GM19025 (cell line): ENCODE measurements at regions not wholly inside any gene's neighbourhood (a gene's known extent, or its start where the extent isn't known, plus 50 kb on each side); places are given as distances from the start of the nearest gene placed in this dataset.
A peak's percentile ranks its signal among the peaks of the same experiment; 100 is the strongest.

Source experiments
- ATAC-seq: cut with Tn5 transposase; IDR thresholded peaks from one replicate; pipeline ENCODE4 v1.9.1; 2021; ENCODE audit warnings: mild to moderate bottlenecking, low read depth, moderate library complexity; ENCODE audit not compliant: unreplicated experiment

DNA sequence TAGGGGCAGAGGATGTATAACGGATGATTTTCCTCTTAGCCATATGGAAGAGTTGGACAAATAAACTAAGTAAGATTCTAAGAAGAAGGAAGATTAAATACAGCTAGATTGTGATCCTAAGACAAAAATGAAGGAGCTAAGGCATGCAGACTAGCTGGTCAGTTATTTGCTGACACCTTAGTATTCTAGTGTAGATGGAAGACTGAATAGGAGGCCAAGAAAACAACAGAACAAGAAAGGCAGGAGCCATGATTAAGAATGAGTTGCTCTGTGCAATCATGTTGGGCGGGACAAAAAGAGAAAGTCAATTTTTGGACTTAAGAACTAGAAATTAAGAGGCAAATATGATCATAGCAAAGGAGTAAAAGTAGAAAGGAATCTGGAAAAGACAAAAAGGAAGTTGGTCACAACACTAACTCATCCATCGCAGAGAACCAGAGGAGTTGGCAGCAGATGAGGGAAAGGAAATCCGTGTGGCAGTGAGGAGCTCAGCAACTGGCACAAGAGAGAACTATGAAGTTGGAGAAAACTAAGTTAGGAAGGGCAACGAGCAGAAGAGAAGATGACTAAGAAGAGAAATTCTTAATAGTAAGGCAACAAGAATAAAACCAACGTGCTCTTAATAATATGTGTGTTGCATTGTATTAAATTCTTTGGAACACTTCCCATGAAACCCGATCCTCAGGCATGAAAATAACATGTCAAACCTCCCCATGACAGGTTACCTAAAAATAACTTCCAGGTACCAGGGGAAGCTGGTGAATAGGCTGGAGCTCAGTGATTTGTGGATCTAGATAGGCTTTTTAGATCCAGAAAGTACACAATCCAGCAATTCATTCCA lies 234.4 kb downstream of the LTN1 start:
- no peak for ATAC-seq

DNA sequence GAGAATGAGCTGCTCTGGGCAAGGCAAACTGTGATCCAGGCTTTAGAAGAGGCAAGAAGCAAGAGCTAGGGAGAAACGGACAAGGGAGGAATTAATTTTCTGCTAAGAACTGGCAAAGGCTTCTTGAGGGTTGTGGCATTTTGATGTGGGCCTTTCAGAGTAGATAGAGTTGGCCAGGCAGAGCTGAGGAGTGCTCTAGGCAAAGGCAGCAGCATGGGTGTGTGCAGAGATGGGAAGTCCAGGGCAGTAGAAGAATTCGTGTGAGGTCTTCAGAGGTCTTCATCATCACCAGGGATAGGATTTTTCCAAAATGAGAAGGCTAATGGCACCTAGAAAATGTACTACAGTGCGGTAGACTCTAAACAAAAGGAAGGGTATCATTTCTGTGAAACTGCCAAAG lies 237.8 kb downstream of the LTN1 start:
- ATAC-seq: no peak

- no peak for ATAC-seq
These were observed 238.5 kb downstream of the LTN1 start for GRCh38 chr21:28754127-28754611.

GRCh38 chr21:28752131-28752530 lies 240.5 kb downstream of the LTN1 start:
- ATAC-seq: no peak

- ATAC-seq: no peak
These were observed 241.5 kb downstream of the LTN1 start for GRCh38 chr21:28751176-28751575.

DNA sequence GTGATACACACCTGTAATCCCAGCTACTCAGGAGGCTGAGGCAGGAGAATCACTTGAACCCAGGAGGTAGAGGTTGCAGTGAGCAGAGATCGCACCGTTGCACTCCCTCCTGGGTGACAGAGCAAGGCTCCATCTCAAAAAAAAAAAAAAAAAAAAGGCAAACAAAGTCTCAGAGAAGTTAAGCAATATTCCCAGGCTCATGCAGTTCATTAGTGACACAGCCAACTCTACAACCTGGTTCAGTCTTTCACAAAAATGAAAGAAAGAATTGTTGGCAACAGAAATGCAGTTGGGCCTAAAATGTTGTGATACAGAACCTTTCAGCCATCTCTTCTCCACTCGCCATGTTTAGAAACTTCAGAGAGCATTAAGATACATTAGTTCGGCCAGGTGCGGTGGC lies 242.1 kb downstream of the LTN1 start:
- ATAC-seq: no peak

- no peak for ATAC-seq
These were observed 243.1 kb downstream of the LTN1 start for GRCh38 chr21:28749536-28749935.

DNA sequence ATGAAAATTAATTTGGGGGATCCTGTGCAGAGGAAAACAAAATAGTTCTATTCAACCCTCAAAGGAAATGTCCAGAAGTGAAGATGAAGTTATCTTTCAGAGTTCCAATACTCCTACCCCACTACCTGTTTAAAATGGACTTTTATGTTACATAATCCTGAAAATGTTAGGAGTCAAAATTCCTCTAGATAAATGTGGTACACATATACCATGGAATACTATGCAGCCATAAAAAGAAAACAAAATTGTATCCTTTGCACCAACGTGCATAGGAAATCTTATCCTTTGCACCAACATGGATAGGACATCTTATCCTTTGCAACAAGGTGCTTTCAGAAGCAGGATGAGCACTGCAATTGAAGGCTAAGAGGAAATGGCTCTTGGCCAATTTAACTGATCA lies 245.2 kb downstream of the LTN1 start:
- no peak for ATAC-seq

DNA sequence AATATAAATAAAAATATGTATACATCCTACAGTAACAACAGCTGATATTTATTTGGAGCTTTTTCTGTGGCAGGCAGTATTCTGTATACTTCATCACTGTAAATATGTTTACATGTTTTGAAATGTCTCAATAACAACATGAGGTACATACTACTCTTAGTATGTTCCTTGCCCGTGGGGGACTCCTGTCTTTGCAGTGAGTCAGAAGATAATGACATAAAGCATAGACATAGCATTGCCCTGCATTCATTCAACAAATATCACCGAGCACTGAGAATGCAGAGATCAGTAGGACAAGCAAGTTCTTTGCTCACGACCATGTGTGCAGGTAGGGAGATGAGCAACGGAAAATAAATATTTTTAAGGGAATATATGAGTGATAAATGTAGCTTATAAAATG lies 246.5 kb downstream of the LTN1 start:
- ATAC-seq: no peak

GRCh38 chr21:28745131-28746016 lies 247.3 kb downstream of the LTN1 start:
- peak; percentile 71 for ATAC-seq

DNA sequence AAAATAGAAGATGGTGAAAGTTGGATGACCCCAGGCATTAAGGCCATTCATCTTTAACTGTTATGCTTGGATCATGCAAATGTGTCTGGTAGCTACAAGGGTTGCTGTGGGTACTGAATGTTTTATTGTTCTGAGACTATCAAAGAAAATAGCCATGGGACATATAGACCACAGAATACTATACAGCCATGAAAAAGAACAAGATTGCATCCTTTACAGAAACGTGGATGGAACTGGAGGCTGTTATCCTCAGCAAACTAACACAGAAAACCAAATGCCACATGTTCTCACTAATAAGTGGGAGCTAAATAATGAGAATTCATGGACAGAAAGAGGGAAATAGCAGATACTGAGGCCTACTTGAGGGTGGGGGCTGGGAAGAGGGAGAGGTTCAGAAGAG lies 249.0 kb downstream of the LTN1 start:
- no peak for ATAC-seq

DNA sequence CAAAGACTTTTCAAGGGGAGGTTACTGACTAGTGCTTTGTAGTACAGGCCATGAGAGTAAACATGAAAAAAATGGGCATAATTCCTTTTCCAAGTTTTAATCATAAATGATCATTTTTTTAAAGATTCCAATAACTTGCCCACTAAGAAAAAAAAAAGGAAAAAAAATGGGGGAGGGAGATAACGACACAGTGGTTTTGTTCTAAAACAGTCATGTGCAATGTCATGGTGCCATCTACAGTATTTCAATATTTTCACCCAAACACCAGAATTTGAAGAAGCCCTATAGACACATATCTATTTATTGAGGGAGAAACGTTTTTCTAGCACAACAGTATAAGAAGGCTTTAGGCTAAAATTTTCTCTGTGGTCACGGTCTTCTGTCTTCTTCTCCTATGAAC lies 250.2 kb downstream of the LTN1 start:
- no peak for ATAC-seq

- ATAC-seq: no peak
These were observed 252.6 kb downstream of the LTN1 start for GRCh38 chr21:28740125-28740524.

- no peak for ATAC-seq
These were observed 253.8 kb downstream of the LTN1 start for GRCh38 chr21:28738882-28739281.

GRCh38 chr21:28738420-28738704 lies 254.3 kb downstream of the LTN1 start:
- no peak for ATAC-seq

DNA sequence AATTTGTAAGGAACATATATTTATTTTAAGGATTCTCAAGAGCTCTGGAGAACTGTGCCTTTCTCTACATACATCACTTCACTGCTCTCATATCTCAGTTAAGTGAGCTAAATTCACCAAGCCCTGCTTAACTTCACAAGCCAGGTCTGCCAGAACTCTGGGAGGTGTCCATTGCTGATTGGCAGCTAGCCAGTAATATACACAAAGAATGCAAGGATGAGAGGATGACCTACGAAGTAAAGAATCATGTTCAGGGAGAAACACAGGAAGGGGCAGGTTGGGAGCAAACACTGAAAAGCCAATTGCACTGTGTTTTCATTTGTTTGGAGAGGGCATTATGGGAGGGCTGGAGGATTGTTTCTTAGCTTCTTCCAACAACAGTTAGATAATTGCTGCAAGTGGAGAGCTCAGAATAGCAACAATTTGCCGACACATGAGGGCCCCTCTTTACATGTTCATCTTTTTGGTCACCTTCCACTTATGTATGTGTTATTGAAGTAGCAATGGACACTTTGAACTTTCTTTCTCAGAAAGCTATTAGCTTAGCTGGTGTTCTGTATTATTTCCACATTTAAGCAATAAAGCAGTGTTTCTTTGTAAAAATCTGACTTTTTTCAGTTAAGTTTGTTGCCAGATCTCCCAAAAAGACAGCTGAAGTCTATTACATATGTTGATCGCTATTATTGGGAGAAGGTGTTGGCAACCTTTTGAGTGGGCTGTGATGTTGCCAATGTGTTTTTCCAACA lies 254.8 kb downstream of the LTN1 start:
- ATAC-seq: no peak

DNA sequence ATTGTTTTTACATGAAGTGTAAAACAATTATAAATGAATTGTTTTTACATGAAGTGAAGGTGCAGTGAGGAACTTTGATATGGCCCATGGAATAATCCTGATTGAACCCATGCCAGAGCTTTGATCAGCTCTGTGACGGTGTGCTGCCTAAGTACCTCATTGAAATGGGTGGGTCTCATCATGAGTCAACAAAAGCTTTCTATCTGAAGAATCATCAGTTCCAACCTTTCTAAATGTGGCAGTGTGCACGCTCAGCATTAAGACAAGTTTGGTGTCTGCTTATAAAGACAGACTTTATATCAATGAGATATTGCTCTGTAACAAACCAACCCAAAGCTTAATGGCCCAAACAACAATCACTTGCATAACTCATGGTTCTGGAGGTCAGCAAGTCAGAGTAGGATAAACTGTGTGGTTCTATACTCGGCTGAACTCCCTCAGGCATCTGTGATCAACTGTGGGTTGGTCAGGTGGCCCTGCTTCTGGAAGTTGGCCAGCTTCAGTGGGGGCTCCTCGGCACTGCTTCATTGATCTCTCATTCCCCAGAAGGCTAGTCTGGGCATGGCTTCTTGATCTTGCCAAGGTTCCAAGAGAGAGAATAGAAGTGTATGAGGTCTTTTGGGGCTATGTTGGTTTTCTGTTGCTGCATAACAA lies 258.0 kb downstream of the LTN1 start:
- ATAC-seq: no peak

GRCh38 chr21:28731700-28732321 lies 260.9 kb downstream of the LTN1 start:
- ATAC-seq: no peak

GRCh38 chr21:28729887-28730286 lies 262.8 kb downstream of the LTN1 start:
- ATAC-seq: no peak

- ATAC-seq: no peak
These were observed 264.9 kb downstream of the LTN1 start for GRCh38 chr21:28727809-28728208.
